Left forelimb (tissue), 1 donor: ENCODE measurements at regions not wholly inside any gene's neighbourhood (a gene's known extent, or its start where the extent isn't known, plus 50 kb on each side); places are given as distances from the start of the nearest gene placed in this dataset.

ENCODE experiments used
- DNase-seq: peaks from one replicate; pipeline ENCODE4 v3.0.0-alpha.2; 2018; ENCODE audit warnings: low spot score

GRCh38 chr6:3591970-3592369 is 135.1 kb upstream of the SLC22A23 start:
- no peak for DNase-seq

- DNase-seq, result no peak
Measured at GRCh38 chr6:3587660-3588059, 130.8 kb upstream of the SLC22A23 start.

DNA sequence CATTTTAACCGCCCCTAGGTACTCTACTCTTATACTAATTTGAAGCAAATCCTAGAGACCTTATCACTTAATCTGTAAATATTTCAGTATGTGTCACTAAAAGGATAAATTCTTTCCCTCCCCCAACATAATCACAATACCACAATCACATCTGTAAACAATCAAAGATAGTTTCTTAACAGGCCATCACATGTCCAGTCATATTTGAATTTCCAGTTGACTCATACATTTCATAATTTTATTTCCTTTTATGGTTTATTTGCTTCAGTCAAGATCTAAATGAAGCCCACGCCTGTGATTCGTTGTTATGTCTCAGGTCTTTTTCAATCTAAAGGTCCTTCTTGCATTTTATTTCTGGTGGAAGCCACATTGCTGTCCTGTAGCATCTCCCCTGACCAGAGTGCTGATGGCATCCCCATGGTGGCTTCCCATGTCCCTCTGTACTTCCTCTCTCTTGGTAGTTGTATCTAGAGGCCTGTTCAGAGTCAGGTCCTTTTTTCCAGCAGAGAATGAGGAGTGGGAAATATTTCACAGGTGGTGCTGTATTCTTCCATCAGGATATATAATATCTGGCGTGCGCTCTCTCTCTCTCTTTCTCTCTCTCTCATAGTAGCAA is 128.6 kb upstream of the SLC22A23 start:
- DNase-seq, result no peak

- no peak for DNase-seq
Measured at GRCh38 chr6:3584606-3585005, 127.8 kb upstream of the SLC22A23 start.

DNA sequence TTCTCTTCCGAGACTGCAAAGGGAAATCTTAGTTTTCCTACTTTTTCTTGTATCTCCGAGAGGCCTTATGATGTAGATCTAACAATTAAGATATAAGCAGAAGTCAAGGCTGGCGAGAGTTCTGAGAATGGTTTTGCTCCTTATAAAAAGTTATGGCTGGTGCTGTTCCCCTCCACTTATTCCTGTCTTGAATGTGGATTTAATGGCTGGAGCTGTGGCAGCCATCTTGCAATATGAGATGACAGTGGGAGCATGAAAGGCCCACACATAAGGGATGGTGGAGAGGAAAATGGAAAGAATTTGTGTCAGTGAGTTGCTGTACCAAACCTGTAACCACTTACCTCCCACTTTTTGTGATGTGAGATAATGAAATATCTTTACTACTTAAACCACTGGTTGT is 124.6 kb upstream of the SLC22A23 start:
- DNase-seq, result no peak

DNA sequence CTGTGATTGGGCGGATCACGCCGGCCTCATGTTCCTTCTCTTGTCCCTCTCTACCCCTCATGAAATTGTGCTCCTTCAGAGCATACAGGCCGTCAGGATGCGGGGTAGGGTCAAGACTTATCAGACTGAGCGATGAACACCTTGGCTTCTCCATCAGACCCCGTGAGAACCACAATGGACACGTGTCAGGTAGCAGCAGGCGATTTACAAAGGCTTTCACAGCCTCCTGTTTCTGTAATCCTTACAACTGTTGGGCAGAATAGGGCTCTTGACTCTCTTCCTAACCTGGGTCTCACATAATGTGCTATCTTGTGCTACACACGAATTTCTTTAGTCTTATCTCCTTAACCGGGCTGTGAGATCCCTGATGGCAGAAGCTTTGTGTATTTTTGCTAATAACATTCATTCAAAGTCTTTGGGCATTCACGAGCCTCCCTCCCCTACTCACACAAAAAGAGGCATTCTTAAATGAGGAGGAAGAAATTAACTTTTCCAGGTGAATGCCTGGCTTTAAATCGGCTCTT is 122.9 kb upstream of the SLC22A23 start:
- no peak for DNase-seq

DNA sequence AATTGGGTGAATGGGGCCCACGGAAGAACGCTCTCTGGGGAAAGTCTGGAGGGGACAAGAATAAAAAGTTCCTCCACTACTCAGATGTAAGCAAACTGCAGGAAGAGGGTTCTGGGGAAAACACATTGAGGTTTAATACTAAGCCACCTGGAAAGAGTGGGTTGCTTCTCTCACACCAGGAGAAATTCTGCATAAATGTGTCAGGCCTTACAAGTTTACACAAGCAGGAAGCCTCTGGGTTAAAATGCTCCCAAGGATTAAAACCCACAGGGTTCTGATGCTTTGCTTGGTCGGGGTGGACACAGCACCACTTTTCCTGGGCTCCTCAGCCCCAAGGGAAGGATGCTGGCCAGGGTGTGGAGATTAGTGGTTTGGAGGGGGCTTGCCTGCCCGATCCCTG is 122.1 kb upstream of the SLC22A23 start:
- no peak for DNase-seq

DNA sequence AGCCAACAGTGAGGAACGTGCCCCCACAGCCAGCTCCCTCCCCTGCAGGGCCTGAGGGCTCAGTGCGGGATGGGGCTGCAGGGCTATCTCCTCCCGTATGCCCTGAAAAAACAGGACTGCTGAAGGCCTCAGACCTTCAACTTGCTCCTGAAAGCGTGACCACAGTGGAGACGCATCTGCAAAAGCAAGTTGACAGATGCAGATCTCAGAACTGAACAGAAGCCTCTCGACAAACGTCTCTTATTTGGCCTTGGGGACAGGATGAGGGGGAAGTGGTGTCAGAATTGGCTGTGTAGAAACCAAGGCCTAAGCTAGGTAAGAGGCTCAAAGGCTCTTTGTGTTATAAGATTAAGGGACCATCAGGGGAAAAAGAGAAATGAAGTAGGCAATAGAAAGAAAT is 120.7 kb upstream of the SLC22A23 start:
- no peak for DNase-seq

GRCh38 chr6:3575701-3576100 is 118.9 kb upstream of the SLC22A23 start:
- no peak for DNase-seq

GRCh38 chr6:3575166-3575565 is 118.3 kb upstream of the SLC22A23 start:
- DNase-seq, result no peak

DNA sequence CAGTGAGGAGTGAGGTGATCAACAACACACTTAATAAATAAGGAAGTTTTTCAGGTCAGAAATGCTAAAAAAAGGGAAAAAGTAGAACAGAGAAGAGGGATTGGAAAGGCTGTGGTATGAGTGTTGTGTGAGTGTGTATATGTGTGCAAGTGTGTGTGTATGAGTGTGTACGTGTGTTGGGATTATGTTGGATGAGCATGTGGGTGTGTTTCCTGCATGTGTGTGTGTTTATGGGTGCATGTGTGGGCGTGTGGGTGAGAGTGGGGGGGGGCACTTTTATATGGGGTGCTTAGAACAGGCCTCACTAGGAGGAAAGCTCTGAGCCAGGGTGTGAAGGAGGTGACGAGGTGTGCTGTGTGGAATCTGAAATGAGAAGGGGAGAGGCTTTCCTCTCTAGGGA is 116.8 kb upstream of the SLC22A23 start:
- no peak for DNase-seq

DNA sequence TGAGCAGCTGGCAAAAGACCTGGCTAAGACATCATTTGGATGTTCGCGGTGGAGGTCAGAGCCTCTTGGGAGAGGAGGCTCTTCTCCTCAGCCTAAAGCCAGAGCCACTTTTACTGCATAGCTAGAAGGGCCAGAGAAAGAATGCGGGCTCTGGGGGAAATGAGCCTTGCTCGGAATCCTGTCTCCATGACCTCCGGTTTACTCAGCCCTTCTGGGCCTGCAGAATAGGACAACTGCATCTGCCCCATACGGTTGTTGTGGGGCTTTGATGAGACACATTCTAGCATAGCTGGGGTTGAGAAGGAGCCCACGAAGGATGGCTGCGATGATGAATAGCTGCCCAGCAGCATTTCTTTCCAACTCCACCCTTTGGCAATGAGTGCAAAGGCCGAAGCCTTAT is 115.0 kb upstream of the SLC22A23 start:
- DNase-seq, result no peak

DNA sequence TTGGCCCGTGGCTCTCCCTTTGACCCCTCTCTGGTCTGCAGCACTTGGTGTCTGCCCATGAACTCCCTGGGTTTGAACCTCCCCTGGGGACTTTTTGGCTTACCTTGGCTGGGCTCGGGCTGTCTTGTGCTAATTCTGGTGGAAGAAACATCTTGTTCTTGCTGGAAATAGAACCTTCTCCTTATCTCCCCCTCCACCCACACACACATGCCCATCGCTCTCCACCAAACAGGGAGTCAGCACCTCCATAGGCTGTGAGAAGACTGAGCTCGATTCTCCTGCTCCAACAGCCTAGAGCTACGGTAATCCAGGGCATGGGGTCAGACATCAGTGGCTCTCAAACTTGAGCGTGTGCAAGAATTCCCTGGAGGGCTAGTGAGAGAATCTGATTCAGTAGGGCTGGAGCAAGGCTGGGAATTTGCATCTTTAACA is 114.4 kb upstream of the SLC22A23 start:
- no peak for DNase-seq

DNA sequence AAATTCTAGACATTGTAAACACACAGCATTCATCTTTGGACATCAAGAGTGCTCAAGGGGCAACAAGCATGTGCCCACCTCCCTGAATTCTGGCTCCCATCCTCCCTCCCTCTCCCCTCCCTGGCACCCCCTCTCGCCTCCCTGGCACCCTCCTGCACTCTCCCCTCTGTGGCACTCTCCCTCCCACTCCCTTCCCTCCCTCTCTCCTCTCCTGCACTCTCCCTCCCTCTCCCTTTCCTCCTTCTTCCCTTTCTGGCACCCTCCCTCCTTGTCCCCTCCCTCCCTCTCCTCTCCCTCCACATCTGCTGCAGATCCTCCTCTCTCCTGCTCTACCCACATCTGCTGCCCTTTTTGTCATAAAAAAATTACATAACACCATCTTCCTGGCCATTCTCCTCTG is 113.0 kb upstream of the SLC22A23 start:
- no peak for DNase-seq

- DNase-seq, result no peak
Measured at GRCh38 chr6:3568396-3569082, 111.7 kb upstream of the SLC22A23 start.

DNA sequence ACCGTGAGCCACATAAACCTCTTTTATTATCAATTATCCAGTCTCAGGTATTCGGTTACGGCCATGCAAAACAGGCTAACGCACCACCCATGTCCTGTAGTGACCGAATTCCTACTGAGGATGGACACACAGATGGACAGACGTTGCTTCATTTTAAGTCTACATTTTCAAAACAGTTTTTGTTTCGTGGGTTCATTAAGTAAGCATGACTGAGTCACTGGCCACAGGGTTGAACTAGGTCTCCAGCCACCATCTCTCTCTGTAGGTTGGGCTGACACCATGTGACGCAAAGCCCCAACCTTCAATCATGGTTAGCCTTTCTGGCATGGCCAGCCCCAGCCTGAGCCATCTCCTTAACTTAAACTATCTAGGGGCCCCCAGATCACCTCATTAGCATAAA is 110.0 kb upstream of the SLC22A23 start:
- DNase-seq, result no peak

GRCh38 chr6:3565291-3565690 is 108.4 kb upstream of the SLC22A23 start:
- DNase-seq, result no peak

DNA sequence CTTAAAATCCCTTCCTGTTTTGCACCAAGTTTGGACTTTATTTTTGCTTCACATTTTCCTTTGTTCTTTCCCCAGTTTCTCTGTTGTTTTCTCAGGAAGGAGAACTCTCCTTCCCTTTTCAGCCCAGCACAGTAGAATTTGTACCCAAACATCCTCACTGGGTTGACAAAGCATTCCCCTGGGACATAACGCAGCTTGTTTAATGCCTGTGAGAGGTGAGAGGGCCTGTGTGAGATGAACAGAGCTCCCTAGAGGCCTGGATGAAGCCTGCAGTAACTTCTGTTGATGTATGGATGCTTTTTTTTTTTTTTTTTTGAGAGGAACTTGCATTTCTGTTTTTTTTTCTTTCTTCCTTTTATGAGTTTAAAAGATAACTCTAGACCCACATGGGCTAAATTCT is 104.9 kb upstream of the SLC22A23 start:
- no peak for DNase-seq

- no peak for DNase-seq
Measured at GRCh38 chr6:3560211-3560610, 103.4 kb upstream of the SLC22A23 start.

GRCh38 chr6:3559561-3559960 is 102.7 kb upstream of the SLC22A23 start:
- DNase-seq, result no peak

- no peak for DNase-seq
Measured at GRCh38 chr6:3557336-3557735, 100.5 kb upstream of the SLC22A23 start.

- DNase-seq, result no peak
Measured at GRCh38 chr6:3553254-3553653, 96.4 kb upstream of the SLC22A23 start.

DNA sequence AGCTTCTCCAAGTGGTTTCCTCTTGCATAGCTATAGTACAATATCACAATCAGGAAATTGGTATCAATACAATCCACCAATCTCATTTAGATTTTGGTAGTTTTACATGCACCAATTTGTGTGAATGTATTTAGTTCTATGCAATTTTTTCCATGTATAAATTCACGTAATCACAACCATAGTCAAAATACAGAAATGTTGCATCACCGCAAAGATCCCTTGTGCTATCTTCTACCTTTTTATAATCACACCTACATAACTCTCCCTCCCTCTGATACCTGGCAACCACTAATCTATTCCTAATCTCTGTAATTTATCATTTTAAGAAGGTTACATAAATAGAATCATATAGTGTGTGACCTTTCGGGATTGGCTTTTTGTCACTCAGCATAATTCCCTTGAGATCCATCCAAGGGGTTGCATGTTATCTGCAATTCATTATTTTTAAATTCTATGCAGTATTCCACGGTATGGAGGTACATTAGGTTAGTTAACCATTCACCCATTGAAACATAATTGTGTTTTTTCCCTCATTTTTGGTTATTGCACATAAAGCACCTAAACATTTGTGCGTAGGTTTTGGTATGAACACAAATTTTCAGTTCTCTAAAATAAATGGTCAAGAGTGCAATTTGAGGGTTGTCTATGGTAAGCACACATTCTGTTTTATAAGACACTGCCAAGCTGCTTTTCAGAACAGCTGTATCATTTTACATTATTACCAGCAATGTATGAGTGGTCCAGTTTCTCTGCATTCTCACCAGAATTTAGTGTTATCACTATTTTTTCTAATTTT is 95.1 kb upstream of the SLC22A23 start:
- no peak for DNase-seq
